Mammary epithelial cell (primary cell): ENCODE measurements at regions not wholly inside any gene's neighbourhood (a gene's known extent, or its start where the extent isn't known, plus 50 kb on each side); places are given as distances from the start of the nearest gene placed in this dataset.

ENCODE experiments used
- EZH2 ChIP-seq: IDR thresholded peaks from 2 replicates; pipeline ENCODE4 v1.6.1; 2012; ENCODE audit warnings: low read length, inconsistent platforms, borderline replicate concordance
- TF ChIP-seq, protein P1 (sequence below), 2 donors: IDR thresholded peaks in 1 of 2; conservative IDR thresholded peaks in 1 of 2; 2 replicates each; pipeline ENCODE4 v1.5.1; 2011 to 2012; ENCODE audit warnings: inconsistent platforms in 2 of 2, low read length in 2 of 2, mild to moderate bottlenecking in 2 of 2, control low read depth in 1 of 2, low read depth in 1 of 2; ENCODE audit not compliant: insufficient read depth in 1 of 2; ENCODE audit errors: extremely low read depth in 1 of 2

DNA sequence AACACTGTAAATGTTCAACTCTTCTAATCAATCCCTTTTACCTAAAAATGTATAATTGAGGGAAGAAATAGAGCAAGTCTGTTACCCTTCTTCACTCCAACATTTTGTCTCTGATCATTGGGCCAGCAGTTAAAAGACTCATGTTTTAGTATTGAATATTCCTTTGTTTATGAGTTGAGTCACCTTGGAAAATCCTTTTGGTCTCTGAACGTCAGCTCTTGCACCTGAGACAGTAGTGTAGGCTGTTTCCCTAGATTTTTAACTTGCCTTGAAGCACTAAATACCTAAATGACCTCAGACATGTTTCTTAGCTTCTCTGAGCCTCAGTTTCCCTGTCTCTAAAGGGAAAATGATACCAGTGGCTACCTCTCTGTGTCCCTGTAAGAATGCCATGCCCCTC lies 184.2 kb downstream of the RFC3 start:
- TF ChIP-seq, protein P1, sequence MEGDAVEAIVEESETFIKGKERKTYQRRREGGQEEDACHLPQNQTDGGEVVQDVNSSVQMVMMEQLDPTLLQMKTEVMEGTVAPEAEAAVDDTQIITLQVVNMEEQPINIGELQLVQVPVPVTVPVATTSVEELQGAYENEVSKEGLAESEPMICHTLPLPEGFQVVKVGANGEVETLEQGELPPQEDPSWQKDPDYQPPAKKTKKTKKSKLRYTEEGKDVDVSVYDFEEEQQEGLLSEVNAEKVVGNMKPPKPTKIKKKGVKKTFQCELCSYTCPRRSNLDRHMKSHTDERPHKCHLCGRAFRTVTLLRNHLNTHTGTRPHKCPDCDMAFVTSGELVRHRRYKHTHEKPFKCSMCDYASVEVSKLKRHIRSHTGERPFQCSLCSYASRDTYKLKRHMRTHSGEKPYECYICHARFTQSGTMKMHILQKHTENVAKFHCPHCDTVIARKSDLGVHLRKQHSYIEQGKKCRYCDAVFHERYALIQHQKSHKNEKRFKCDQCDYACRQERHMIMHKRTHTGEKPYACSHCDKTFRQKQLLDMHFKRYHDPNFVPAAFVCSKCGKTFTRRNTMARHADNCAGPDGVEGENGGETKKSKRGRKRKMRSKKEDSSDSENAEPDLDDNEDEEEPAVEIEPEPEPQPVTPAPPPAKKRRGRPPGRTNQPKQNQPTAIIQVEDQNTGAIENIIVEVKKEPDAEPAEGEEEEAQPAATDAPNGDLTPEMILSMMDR (conservative IDR thresholded peaks at IDR 0.05 in 1 of 2, IDR thresholded peaks at IDR 0.05 in 1 of 2; ENCODE audit: extremely low read depth in 1 of 2, insufficient read depth in 1 of 2, low read depth in 1 of 2, low read length in 2 of 2), result no peak
- TF ChIP-seq EZH2, result no peak
